Forelimb muscle (tissue), 1 donor: ENCODE measurements at regions not wholly inside any gene's neighbourhood (a gene's known extent, or its start where the extent isn't known, plus 50 kb on each side); places are given as distances from the start of the nearest gene placed in this dataset.
"Not testable (repeated sequence)": the region's sequence is repeated elsewhere in the genome, so short reads cannot be mapped to it uniquely, and the experiment has no call there.

Experiments used
- DNase-seq: peaks from one replicate; pipeline ENCODE4 v3.0.0-alpha.2; 2013; ENCODE audit warnings: low read depth

- no peak for DNase-seq
Measured at GRCh38 chr2:226578879-226579278, 220.7 kb downstream of the IRS1 start.

- no peak for DNase-seq
Measured at GRCh38 chr2:226578373-226578772, 221.2 kb downstream of the IRS1 start.

GRCh38 chr2:226575928-226576327, 223.7 kb downstream of the IRS1 start:
- DNase-seq: no peak

GRCh38 chr2:226573158-226573557, 226.5 kb downstream of the IRS1 start:
- no peak for DNase-seq

GRCh38 chr2:226564667-226565066, 235.0 kb downstream of the IRS1 start:
- DNase-seq: no peak

- DNase-seq: no peak
Measured at GRCh38 chr2:226561962-226562361, 237.7 kb downstream of the IRS1 start.

- DNase-seq: no peak
Measured at GRCh38 chr2:226560325-226560724, 239.3 kb downstream of the IRS1 start.

- no peak for DNase-seq
Measured at GRCh38 chr2:226559536-226559935, 240.1 kb downstream of the IRS1 start.

GRCh38 chr2:226558418-226558817, 241.2 kb downstream of the IRS1 start:
- no peak for DNase-seq

- DNase-seq: no peak
Measured at GRCh38 chr2:226556050-226556449, 243.6 kb downstream of the IRS1 start.

- no peak for DNase-seq
Measured at GRCh38 chr2:226554701-226555100, 244.9 kb downstream of the IRS1 start.

- no peak for DNase-seq
Measured at GRCh38 chr2:226553333-226553732, 246.3 kb downstream of the IRS1 start.

GRCh38 chr2:226552571-226553285, 246.9 kb downstream of the IRS1 start:
- no peak for DNase-seq

- no peak for DNase-seq
Measured at GRCh38 chr2:226551522-226552250, 247.9 kb downstream of the IRS1 start.

- no peak for DNase-seq
Measured at GRCh38 chr2:226550801-226551200, 248.8 kb downstream of the IRS1 start.

GRCh38 chr2:226548732-226549131, 250.9 kb downstream of the IRS1 start:
- no peak for DNase-seq

- no peak for DNase-seq
Measured at GRCh38 chr2:226544596-226545210, 254.9 kb downstream of the IRS1 start.

GRCh38 chr2:226540204-226540994, 259.2 kb downstream of the IRS1 start:
- no peak for DNase-seq

GRCh38 chr2:226536410-226536809, 263.2 kb downstream of the IRS1 start:
- no peak for DNase-seq

GRCh38 chr2:226532976-226533375, 266.6 kb downstream of the IRS1 start:
- not testable (repeated sequence) for DNase-seq

GRCh38 chr2:226531061-226531810, 268.4 kb downstream of the IRS1 start:
- no peak for DNase-seq
